ENCODE measurements at regions not wholly inside any gene's neighbourhood (a gene's known extent, or its start where the extent isn't known, plus 50 kb on each side); places are given as distances from the start of the nearest gene placed in this dataset.

GRCh38 chr13:81658598-81659370 is 1317.9 kb upstream of the SPRY2 start:
- no peak for DNase-seq
- WGBS, 4 donors = 70 to 76% (median 72%) methylated on average over 8 of the region's 8 CpGs
- no peaks in the 10 kb centered on the region for H3K27me3 ChIP-seq

GRCh38 chr13:81639984-81640582 is 1299.2 kb upstream of the SPRY2 start:
- H3K4me1 ChIP-seq (replicated peaks in 1 of 2) = no peaks in the 10 kb centered on the region
- 65 to 78% (median 73%) methylated on average over 4 of the region's 4 CpGs for WGBS, 4 donors
- no peak overlapping the region for H3K27ac ChIP-seq
- no peaks in the 10 kb centered on the region for H3K9me3 ChIP-seq (replicated peaks in 1 of 3)
- no peak overlapping the region for H3K4me3 ChIP-seq
- TF ChIP-seq CTCF (IDR thresholded peaks at IDR 0.05) (peak in 3 of 6 experiments; percentile 3 to 10 (median 5)), POLR2A (IDR thresholded peaks at IDR 0.05) (no peak)
- peak in 1 of 7 donors; percentile 4 for DNase-seq
- no peaks in the 10 kb centered on the region for H3K27me3 ChIP-seq
- intact Hi-C loops (cut with DNase I) = no loop called here
- no peaks in the 10 kb centered on the region for H3K36me3 ChIP-seq (replicated peaks in 1 of 2)

More at GRCh38 chr13:81658598-81659370, 1317.9 kb upstream of the SPRY2 start:
- TF ChIP-seq POLR2A (IDR thresholded peaks at IDR 0.05) = no peak
- TF ChIP-seq CTCF (IDR thresholded peaks at IDR 0.05) = no peak
- Histone ChIP-seq H3K27ac (no peak overlapping the region), H3K36me3 (replicated peaks in 1 of 2) (no peaks in the 10 kb centered on the region), H3K9me3 (replicated peaks in 1 of 3) (no peaks in the 10 kb centered on the region), H3K4me3 (no peak overlapping the region), H3K4me1 (replicated peaks in 1 of 2) (no peaks in the 10 kb centered on the region)
- intact Hi-C loops (cut with DNase I) = no loop called here

GRCh38 chr13:81637457-81637856 is 1296.5 kb upstream of the SPRY2 start:
- no peaks in the 10 kb centered on the region for H3K4me1 ChIP-seq (replicated peaks in 1 of 2)
- H3K36me3 ChIP-seq (replicated peaks in 1 of 2) = no peaks in the 10 kb centered on the region
- H3K9me3 ChIP-seq (replicated peaks in 1 of 3) = no peaks in the 10 kb centered on the region
- no peak overlapping the region for H3K27ac ChIP-seq
- TF ChIP-seq POLR2A (IDR thresholded peaks at IDR 0.05) = no peak
- TF ChIP-seq CTCF (IDR thresholded peaks at IDR 0.05) = no peak
- H3K27me3 ChIP-seq = no peaks in the 10 kb centered on the region
- DNase-seq = no peak
- WGBS, 4 donors = 59 to 85% (median 66%) methylated on average over 2 of the region's 2 CpGs
- intact Hi-C loops (cut with DNase I) = no loop called here
- no peak overlapping the region for H3K4me3 ChIP-seq

GRCh38 chr13:81636120-81636519 is 1295.2 kb upstream of the SPRY2 start:
- H3K27ac ChIP-seq = no peak overlapping the region
- no peaks in the 10 kb centered on the region for H3K4me1 ChIP-seq (replicated peaks in 1 of 2)
- TF ChIP-seq POLR2A (IDR thresholded peaks at IDR 0.05) = no peak
- no peak for TF ChIP-seq CTCF (IDR thresholded peaks at IDR 0.05)
- intact Hi-C loops (cut with DNase I) = no loop called here
- no peaks in the 10 kb centered on the region for H3K9me3 ChIP-seq (replicated peaks in 1 of 3)
- DNase-seq = no peak
- H3K27me3 ChIP-seq = no peaks in the 10 kb centered on the region
- H3K36me3 ChIP-seq (replicated peaks in 1 of 2) = no peaks in the 10 kb centered on the region
- H3K4me3 ChIP-seq = no peak overlapping the region
